ENCODE measurements at regions not wholly inside any gene's neighbourhood (a gene's known extent, or its start where the extent isn't known, plus 50 kb on each side); places are given as distances from the start of the nearest gene placed in this dataset.

DNA sequence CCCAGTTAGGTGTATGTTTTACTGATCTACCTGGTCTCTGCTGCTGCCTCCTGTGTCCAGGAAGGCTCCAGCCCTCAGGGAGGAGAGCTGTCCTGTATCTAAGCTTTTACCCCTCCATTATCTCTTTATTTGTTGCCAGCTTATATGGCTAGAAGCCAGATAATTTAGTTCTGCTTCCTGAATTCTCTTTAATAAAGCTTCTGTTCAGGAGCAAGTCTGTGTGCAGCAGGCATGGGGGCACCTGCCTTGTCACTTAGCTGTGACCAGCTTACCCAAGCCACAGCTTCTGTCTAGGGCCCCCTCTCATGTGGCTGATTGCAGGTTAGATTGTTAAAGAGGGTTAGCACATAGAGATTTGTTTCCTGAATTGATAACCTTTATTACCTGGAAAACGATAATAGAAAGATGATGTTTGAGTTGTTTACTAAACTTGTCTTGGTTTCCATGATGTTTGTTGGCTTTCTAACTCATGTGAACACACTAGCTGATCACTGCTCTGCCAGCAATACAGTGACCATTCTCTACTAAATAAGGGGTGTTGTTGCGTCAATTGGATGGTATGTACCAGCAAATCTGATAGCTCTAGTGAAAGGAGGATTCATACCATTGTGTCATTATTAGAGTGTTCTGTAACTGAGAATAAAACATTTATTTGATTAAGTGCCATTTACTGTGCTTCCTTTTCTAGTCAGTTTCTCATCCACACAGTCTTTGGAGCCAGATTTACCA lies 189.8 kb upstream of the ANK2 start:
- 100% methylated on average over 1 of the region's 2 CpGs; no CpG with 5 or more reads in 1 of the 2 experiments for WGBS, 2 experiments (ENCODE audit: insufficient coverage in 2 of 2)
- Histone ChIP-seq H3K27ac (ENCODE audit: low read depth, low read length, severe bottlenecking) (no peak overlapping the region), H3K4me1 (ENCODE audit: control insufficient read depth, insufficient read depth, low read length, poor library complexity, severe bottlenecking) (peaks cover 32% of the 10 kb centered on the region), H3K9me3 (ENCODE audit: control insufficient read depth, low read length) (no peaks in the 10 kb centered on the region), H3K4me3 (ENCODE audit: extremely low read depth, insufficient read depth, low read length, poor library complexity, severe bottlenecking) (no peak overlapping the region), H3K36me3 (ENCODE audit: control insufficient read depth, insufficient read depth, low read length) (no peaks in the 10 kb centered on the region)

DNA sequence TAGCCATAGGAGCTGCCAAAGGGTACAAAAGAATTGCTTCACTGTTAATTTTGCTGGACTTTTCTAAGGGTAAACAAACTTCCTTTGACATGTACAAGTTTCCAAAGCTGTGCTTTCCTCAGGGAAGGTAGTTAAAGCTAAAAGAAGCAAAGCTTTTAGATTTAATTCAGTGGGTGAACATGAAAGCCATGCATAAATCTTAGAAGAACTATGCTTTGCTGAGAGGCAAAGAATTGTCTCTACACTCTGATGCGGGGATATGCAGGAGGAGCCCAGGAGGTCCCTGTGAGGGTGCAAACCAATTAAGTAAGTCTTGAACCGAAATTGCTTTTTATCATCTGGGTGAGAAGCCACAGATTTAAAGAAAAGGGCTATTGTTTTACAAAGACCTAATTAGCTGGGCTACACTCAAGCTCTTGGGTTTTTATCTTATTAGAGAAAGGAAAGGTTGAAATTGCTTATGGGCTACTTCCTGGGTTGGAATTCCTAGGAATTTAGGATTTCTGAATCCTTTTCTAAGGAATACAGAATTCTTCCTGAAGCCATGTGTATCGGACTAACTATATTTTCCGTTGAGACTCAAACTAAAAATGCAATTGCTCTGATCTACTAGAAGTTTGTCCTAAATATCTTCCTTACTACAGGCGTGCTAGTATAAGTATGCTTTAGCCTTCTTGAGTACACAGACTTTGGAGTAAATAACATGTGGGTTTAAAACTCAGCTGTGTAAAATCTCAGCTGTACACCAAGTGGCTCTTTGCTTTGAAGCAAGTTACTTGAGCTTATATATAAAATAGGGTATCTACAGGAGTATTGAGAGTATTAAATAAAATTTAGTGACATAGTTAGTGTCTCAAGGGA lies 188.4 kb upstream of the ANK2 start:
- Histone ChIP-seq H3K4me1 (ENCODE audit: control insufficient read depth, insufficient read depth, low read length, poor library complexity, severe bottlenecking) (peaks cover 32% of the 10 kb centered on the region), H3K4me3 (ENCODE audit: extremely low read depth, insufficient read depth, low read length, poor library complexity, severe bottlenecking) (no peak overlapping the region), H3K36me3 (ENCODE audit: control insufficient read depth, insufficient read depth, low read length) (no peaks in the 10 kb centered on the region), H3K27ac (ENCODE audit: low read depth, low read length, severe bottlenecking) (peak overlapping the region; percentile 68), H3K9me3 (ENCODE audit: control insufficient read depth, low read length) (no peaks in the 10 kb centered on the region)
- WGBS, 2 experiments (ENCODE audit: insufficient coverage in 2 of 2): 0 to 6% methylated on average over 1 to 2 of the region's 5 CpGs

DNA sequence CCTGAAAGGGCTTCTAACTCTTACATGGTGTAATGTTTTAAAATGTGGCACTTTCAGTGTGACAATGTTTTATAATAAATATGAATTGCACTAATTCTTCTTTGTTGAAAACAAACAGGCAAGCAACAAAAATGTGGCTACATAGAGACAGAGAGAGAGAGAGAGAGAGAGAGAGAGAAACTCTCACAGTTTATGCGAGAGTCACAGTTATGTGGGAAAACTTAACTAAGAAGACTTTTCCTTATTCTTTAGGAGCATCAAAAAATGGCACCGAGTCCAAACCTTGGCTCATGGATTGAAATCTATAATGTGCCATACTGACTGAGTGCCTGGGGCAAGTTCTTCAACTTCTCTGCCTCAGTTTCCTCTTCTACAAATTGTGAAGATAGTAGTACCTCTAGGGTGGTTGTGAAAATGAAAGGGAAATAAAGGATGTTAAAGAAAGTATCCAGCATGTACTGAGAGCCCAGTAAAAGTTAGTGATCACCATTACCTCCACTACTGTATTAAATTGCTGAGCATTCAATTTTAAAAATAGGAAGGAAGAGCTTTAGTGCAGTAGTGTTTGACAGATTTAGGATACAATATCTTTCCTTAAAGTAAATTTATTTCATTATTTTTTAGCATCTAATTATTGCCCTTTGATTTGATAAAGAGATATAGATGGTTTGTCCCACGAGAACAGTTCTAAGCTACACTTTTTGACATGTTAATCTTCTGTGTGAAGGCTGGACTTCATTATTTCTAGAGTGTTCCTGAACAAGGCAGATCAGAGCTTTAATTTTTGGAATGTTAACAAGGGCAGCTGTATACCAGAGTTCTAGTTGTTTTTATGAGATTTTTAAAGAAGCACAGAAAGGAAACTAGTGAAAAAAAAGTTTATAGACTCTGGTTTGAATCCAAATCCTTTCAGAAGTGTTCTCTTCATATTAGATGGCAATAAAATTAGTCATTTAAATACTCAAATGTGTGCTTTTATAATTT lies 187.5 kb upstream of the ANK2 start:
- peak overlapping the region; percentile 68 for H3K27ac ChIP-seq (ENCODE audit: low read depth, low read length, severe bottlenecking)
- no peaks in the 10 kb centered on the region for H3K36me3 ChIP-seq (ENCODE audit: control insufficient read depth, insufficient read depth, low read length)
- peaks cover 32% of the 10 kb centered on the region for H3K4me1 ChIP-seq (ENCODE audit: control insufficient read depth, insufficient read depth, low read length, poor library complexity, severe bottlenecking)
- 80 to 86% methylated on average over 1 to 2 of the region's 3 CpGs for WGBS, 2 experiments (ENCODE audit: insufficient coverage in 2 of 2)
- H3K4me3 ChIP-seq (ENCODE audit: extremely low read depth, insufficient read depth, low read length, poor library complexity, severe bottlenecking): no peak overlapping the region
- no peaks in the 10 kb centered on the region for H3K9me3 ChIP-seq (ENCODE audit: control insufficient read depth, low read length)

DNA sequence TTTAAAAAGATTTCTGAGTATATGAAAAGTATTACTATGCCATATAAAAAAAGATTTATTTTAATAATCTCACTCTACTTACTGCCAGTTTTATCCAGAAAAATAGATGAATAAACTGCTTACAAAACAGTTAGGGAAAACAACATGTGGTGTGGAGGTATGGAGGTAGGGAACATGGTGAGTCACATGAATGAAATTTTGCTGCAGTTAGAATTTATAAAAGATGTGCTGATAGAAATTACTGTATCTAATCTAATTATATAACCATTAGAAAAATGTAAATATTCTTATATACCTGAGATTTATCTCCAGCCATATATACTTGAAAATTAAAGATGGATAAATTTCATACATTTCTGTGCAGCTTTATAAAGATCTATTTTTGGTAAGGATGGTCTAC lies 184.0 kb upstream of the ANK2 start:
- no peak overlapping the region for H3K4me3 ChIP-seq (ENCODE audit: extremely low read depth, insufficient read depth, low read length, poor library complexity, severe bottlenecking)
- no peak overlapping the region for H3K27ac ChIP-seq (ENCODE audit: low read depth, low read length, severe bottlenecking)
- H3K36me3 ChIP-seq (ENCODE audit: control insufficient read depth, insufficient read depth, low read length): no peaks in the 10 kb centered on the region
- no peaks in the 10 kb centered on the region for H3K9me3 ChIP-seq (ENCODE audit: control insufficient read depth, low read length)
- H3K4me1 ChIP-seq (ENCODE audit: control insufficient read depth, insufficient read depth, low read length, poor library complexity, severe bottlenecking): peaks cover 14% of the 10 kb centered on the region

DNA sequence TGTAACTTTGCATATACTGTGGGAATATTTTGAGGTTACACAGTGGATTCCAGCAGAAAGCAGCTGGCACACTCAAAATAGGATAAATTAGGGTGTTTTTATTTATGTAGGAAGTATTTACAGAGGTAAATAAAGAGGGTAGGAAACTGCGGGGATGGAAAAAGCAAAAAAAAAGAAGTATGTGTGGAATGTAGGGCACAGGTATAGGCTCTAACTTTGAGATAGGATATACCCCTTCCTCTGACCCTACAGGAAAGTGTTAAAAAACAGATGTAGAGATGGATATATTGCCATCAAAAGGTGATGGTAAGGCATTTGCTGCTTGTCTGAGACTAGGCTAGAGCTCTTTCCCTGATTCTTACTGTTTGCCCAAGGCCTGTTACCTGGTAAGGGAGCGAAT lies 173.1 kb upstream of the ANK2 start:
- no peaks in the 10 kb centered on the region for H3K9me3 ChIP-seq (ENCODE audit: control insufficient read depth, low read length)
- H3K4me1 ChIP-seq (ENCODE audit: control insufficient read depth, insufficient read depth, low read length, poor library complexity, severe bottlenecking): peaks cover 3% of the 10 kb centered on the region
- H3K4me3 ChIP-seq (ENCODE audit: extremely low read depth, insufficient read depth, low read length, poor library complexity, severe bottlenecking): no peak overlapping the region
- no peaks in the 10 kb centered on the region for H3K36me3 ChIP-seq (ENCODE audit: control insufficient read depth, insufficient read depth, low read length)
- H3K27ac ChIP-seq (ENCODE audit: low read depth, low read length, severe bottlenecking): no peak overlapping the region
- WGBS, 2 experiments (ENCODE audit: insufficient coverage in 2 of 2): 86 to 100% methylated on average over 1 of the region's 2 CpGs

DNA sequence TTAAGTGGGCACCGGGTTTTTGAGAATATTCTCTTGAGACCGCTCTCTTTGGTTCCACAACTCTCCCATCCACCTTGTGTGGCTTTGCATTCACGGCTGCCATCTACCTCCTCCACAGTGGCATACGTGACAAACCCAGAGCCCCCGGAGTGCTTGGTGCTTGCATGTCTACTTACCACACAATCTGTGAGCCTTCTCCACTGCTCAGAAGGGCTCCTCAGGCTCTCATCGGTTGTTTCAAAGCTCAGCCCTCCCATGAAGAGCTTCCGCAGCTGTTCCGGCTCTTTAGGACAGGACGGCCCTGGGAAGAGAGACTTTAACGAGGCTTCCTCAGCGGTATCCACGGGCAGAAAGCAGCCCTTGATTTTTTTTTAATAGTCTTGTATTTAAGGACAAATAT lies 167.6 kb upstream of the ANK2 start:
- Histone ChIP-seq H3K4me1 (ENCODE audit: control insufficient read depth, insufficient read depth, low read length, poor library complexity, severe bottlenecking) (peaks cover 3% of the 10 kb centered on the region), H3K27ac (ENCODE audit: low read depth, low read length, severe bottlenecking) (no peak overlapping the region), H3K9me3 (ENCODE audit: control insufficient read depth, low read length) (no peaks in the 10 kb centered on the region), H3K4me3 (ENCODE audit: extremely low read depth, insufficient read depth, low read length, poor library complexity, severe bottlenecking) (no peak overlapping the region), H3K36me3 (ENCODE audit: control insufficient read depth, insufficient read depth, low read length) (no peaks in the 10 kb centered on the region)
- 70 to 78% methylated on average over 6 to 9 of the region's 12 CpGs for WGBS, 2 experiments (ENCODE audit: insufficient coverage in 2 of 2)

DNA sequence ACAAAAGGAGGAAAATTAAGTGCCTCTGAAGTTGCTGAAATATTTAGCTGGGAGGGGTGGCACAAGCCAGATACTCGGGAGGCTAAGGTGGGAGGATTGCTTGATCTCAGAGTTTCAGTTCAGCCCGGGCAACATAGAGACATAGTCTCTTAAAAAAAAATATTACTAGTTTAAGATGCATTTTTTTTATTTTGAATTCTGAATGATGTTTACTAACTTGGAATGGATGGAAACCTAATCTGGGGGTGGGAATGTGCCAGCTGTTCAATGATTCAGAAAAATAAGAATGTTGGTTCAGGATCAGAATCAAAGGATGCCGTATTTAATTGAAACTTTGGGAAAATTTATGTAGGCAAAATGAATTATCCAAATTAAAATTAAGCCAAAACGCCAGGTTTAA lies 167.2 kb upstream of the ANK2 start:
- Histone ChIP-seq H3K4me3 (ENCODE audit: extremely low read depth, insufficient read depth, low read length, poor library complexity, severe bottlenecking) (no peak overlapping the region), H3K9me3 (ENCODE audit: control insufficient read depth, low read length) (no peaks in the 10 kb centered on the region), H3K4me1 (ENCODE audit: control insufficient read depth, insufficient read depth, low read length, poor library complexity, severe bottlenecking) (peaks cover 3% of the 10 kb centered on the region), H3K27ac (ENCODE audit: low read depth, low read length, severe bottlenecking) (no peak overlapping the region), H3K36me3 (ENCODE audit: control insufficient read depth, insufficient read depth, low read length) (no peaks in the 10 kb centered on the region)
- 88 to 100% methylated on average over 1 of the region's 4 CpGs for WGBS, 2 experiments (ENCODE audit: insufficient coverage in 2 of 2)

DNA sequence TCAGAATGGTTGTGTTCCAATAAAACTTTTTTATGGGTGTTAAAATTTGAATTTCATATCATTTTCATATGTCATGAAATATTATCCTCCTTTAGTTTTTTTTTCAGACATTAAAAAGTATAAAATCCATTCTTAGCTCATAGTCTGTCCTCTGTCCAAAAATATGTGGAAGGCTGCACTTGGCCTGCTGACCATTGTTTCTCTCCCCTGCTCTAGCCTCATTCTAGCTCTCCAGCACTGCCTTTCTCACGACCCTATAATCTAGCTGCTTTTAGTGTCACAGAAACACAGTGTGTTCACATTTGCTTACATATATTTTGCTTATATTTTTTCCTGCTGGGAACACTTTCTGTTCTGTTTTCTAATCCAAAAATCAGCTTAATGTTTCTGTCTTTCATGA lies 165.0 kb upstream of the ANK2 start:
- Histone ChIP-seq H3K36me3 (ENCODE audit: control insufficient read depth, insufficient read depth, low read length) (no peaks in the 10 kb centered on the region), H3K27ac (ENCODE audit: low read depth, low read length, severe bottlenecking) (no peak overlapping the region), H3K9me3 (ENCODE audit: control insufficient read depth, low read length) (no peaks in the 10 kb centered on the region), H3K4me1 (ENCODE audit: control insufficient read depth, insufficient read depth, low read length, poor library complexity, severe bottlenecking) (peaks cover 3% of the 10 kb centered on the region), H3K4me3 (ENCODE audit: extremely low read depth, insufficient read depth, low read length, poor library complexity, severe bottlenecking) (no peak overlapping the region)
- WGBS, 2 experiments (ENCODE audit: insufficient coverage in 2 of 2): 100% methylated on average over 1 of the region's 1 CpG; no CpG with 5 or more reads in 1 of the 2 experiments

DNA sequence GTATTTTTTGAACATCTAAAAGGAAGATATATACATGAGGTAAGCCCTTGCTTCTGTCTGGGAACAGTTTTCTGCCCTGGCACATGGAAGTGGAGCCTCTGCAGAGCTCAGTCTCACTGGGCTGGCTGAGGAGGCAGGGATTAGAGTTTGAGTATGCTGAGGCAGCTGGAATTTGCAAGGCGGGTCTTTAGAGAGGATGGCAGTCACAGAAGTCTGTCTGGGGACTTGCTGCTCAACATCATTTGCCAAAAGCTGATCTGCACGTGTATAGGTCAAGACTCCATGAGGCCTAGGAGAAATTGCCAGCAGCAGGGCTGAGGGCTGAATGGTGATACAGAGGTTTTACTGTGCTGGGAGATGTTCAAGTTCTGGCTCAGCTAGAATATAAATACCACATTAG lies 163.6 kb upstream of the ANK2 start:
- Histone ChIP-seq H3K27ac (ENCODE audit: low read depth, low read length, severe bottlenecking) (no peak overlapping the region), H3K4me3 (ENCODE audit: extremely low read depth, insufficient read depth, low read length, poor library complexity, severe bottlenecking) (no peak overlapping the region), H3K4me1 (ENCODE audit: control insufficient read depth, insufficient read depth, low read length, poor library complexity, severe bottlenecking) (no peaks in the 10 kb centered on the region), H3K9me3 (ENCODE audit: control insufficient read depth, low read length) (no peaks in the 10 kb centered on the region), H3K36me3 (ENCODE audit: control insufficient read depth, insufficient read depth, low read length) (no peaks in the 10 kb centered on the region)
- WGBS, 2 experiments (ENCODE audit: insufficient coverage in 2 of 2): 80 to 81% methylated on average over 2 of the region's 2 CpGs

DNA sequence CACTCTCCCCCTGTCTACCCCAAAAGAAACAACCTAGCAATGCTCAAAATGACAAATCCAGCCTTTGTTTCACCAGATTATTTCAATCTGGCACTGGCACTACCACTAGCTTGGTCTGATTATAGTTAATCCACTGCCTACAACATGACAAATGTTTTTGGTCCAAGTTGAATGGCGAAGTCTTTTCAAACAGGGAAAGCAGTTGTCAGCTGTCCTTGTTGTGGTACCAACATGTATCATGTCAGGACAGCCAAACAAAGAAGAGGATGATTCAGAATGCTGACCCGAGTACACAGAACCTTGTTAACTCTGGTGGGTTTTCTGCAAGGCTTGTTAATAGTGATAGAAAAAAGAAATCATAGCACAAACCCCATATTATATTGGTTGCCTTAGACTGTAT lies 160.8 kb upstream of the ANK2 start:
- no peaks in the 10 kb centered on the region for H3K36me3 ChIP-seq (ENCODE audit: control insufficient read depth, insufficient read depth, low read length)
- 100% methylated on average over 1 of the region's 2 CpGs for WGBS, 2 experiments (ENCODE audit: insufficient coverage in 2 of 2)
- H3K27ac ChIP-seq (ENCODE audit: low read depth, low read length, severe bottlenecking): no peak overlapping the region
- no peaks in the 10 kb centered on the region for H3K9me3 ChIP-seq (ENCODE audit: control insufficient read depth, low read length)
- no peaks in the 10 kb centered on the region for H3K4me1 ChIP-seq (ENCODE audit: control insufficient read depth, insufficient read depth, low read length, poor library complexity, severe bottlenecking)
- no peak overlapping the region for H3K4me3 ChIP-seq (ENCODE audit: extremely low read depth, insufficient read depth, low read length, poor library complexity, severe bottlenecking)

Measured in mesodermal cell (in vitro differentiated cells).